Suprapubic skin (tissue), 4 donors: ENCODE measurements at regions not wholly inside any gene's neighbourhood (a gene's known extent, or its start where the extent isn't known, plus 50 kb on each side); places are given as distances from the start of the nearest gene placed in this dataset.
"Not testable (repeated sequence)": the region's sequence is repeated elsewhere in the genome, so short reads cannot be mapped to it uniquely, and the experiment has no call there.

Source experiments
- DNase-seq, 2 donors: peaks; one replicate each; pipeline ENCODE4 v3.0.0-alpha.2; 2019; ENCODE audit warnings: low spot score in 2 of 2
- H3K27ac ChIP-seq: fragments of 200-600 bp; sonication (generic); one replicate; pipeline ENCODE4 v1.5.1; 2019
- H3K27me3 ChIP-seq: fragments of 200-600 bp; sonication (generic); one replicate; pipeline ENCODE4 v1.5.1; 2019
- H3K36me3 ChIP-seq: fragments of 200-600 bp; sonication (generic); one replicate; pipeline ENCODE4 v1.5.1; 2019
- H3K4me1 ChIP-seq: fragments of 200-600 bp; sonication (generic); one replicate; pipeline ENCODE4 v1.5.1; 2019
- H3K4me3 ChIP-seq: fragments of 200-600 bp; sonication (generic); one replicate; pipeline ENCODE4 v1.5.1; 2019; ENCODE audit warnings: mild to moderate bottlenecking
- H3K9me3 ChIP-seq: fragments of 200-600 bp; sonication (generic); one replicate; pipeline ENCODE4 v1.5.1; 2019
- EP300 ChIP-seq: sonication (generic); formaldehyde crosslinking; IDR thresholded peaks from one replicate; pipeline ENCODE4 v1.6.1; 2017; ENCODE audit warnings: antibody characterized with exemption
- POLR2A ChIP-seq, 2 donors: fragments of 450-650 bp; IDR thresholded peaks; one replicate each; pipeline ENCODE4 v1.6.1; 2017; ENCODE audit warnings: antibody characterized with exemption in 2 of 2, mild to moderate bottlenecking in 2 of 2, moderate library complexity in 2 of 2
- POLR2AphosphoS5 ChIP-seq, 3 donors: sonication (generic); formaldehyde crosslinking; IDR thresholded peaks; one replicate each; pipeline ENCODE4 v1.6.1; 2017; ENCODE audit warnings: antibody characterized with exemption in 3 of 3
- WGBS: methylation state at CpG from one replicate; pipeline ENCODE4 v1.1.5; 2018; 5-methylcytosine and 5-hydroxymethylcytosine counted together
- TF ChIP-seq, protein P1 (sequence below), 2 donors: fragments of 200-600 bp in 1 of 2; fragments of 450-650 bp in 1 of 2; sonication (generic) in 1 of 2; IDR thresholded peaks; one replicate each; pipeline ENCODE4 v1.5.1; 2016 to 2019; ENCODE audit warnings: antibody characterized with exemption in 2 of 2, mild to moderate bottlenecking in 1 of 2, moderate library complexity in 1 of 2

GRCh38 chr4:122980860-122981259 is 58.5 kb upstream of the NUDT6 start:
- peaks cover 45% of the 10 kb centered on the region for H3K36me3 ChIP-seq
- H3K4me1 ChIP-seq, result no peaks in the 10 kb centered on the region
- TF ChIP-seq POLR2A (IDR thresholded peaks at IDR 0.05) (no peak), POLR2AphosphoS5 (IDR thresholded peaks at IDR 0.05) (no peak), EP300 (no peak)
- TF ChIP-seq, protein P1, sequence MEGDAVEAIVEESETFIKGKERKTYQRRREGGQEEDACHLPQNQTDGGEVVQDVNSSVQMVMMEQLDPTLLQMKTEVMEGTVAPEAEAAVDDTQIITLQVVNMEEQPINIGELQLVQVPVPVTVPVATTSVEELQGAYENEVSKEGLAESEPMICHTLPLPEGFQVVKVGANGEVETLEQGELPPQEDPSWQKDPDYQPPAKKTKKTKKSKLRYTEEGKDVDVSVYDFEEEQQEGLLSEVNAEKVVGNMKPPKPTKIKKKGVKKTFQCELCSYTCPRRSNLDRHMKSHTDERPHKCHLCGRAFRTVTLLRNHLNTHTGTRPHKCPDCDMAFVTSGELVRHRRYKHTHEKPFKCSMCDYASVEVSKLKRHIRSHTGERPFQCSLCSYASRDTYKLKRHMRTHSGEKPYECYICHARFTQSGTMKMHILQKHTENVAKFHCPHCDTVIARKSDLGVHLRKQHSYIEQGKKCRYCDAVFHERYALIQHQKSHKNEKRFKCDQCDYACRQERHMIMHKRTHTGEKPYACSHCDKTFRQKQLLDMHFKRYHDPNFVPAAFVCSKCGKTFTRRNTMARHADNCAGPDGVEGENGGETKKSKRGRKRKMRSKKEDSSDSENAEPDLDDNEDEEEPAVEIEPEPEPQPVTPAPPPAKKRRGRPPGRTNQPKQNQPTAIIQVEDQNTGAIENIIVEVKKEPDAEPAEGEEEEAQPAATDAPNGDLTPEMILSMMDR (IDR thresholded peaks at IDR 0.05), result no peak
- no peak for DNase-seq
- no peaks in the 10 kb centered on the region for H3K9me3 ChIP-seq
- H3K4me3 ChIP-seq, result no peak overlapping the region
- no peaks in the 10 kb centered on the region for H3K27me3 ChIP-seq
- no peak overlapping the region for H3K27ac ChIP-seq

- no peak for DNase-seq
- Histone ChIP-seq H3K36me3 (peaks cover 13% of the 10 kb centered on the region), H3K4me1 (peaks cover 3% of the 10 kb centered on the region), H3K27ac (no peak overlapping the region), H3K27me3 (no peaks in the 10 kb centered on the region), H3K9me3 (peaks cover 4% of the 10 kb centered on the region), H3K4me3 (no peak overlapping the region)
- TF ChIP-seq POLR2A (IDR thresholded peaks at IDR 0.05) (no peak), POLR2AphosphoS5 (IDR thresholded peaks at IDR 0.05) (no peak), EP300 (no peak)
- TF ChIP-seq, protein P1 (IDR thresholded peaks at IDR 0.05), result no peak
- WGBS, result 100% methylated on average over 2 of the region's 2 CpGs
Observed at GRCh38 chr4:122988696-122989095, 66.3 kb upstream of the NUDT6 start.

GRCh38 chr4:122990891-122991290 is 68.5 kb upstream of the NUDT6 start:
- H3K4me3 ChIP-seq, result no peak overlapping the region
- no peaks in the 10 kb centered on the region for H3K27me3 ChIP-seq
- DNase-seq, result no peak
- no peak overlapping the region for H3K27ac ChIP-seq
- 92% methylated on average over 2 of the region's 2 CpGs for WGBS
- peaks cover 4% of the 10 kb centered on the region for H3K9me3 ChIP-seq
- peaks cover 7% of the 10 kb centered on the region for H3K36me3 ChIP-seq
- TF ChIP-seq POLR2A (IDR thresholded peaks at IDR 0.05), result no peak
- TF ChIP-seq EP300, result no peak
- TF ChIP-seq POLR2AphosphoS5 (IDR thresholded peaks at IDR 0.05), result no peak
- peaks cover 3% of the 10 kb centered on the region for H3K4me1 ChIP-seq

GRCh38 chr4:122992057-122992456 is 69.7 kb upstream of the NUDT6 start:
- H3K9me3 ChIP-seq, result peaks cover 4% of the 10 kb centered on the region
- peaks cover 3% of the 10 kb centered on the region for H3K4me1 ChIP-seq
- no peak for TF ChIP-seq POLR2A (IDR thresholded peaks at IDR 0.05)
- TF ChIP-seq POLR2AphosphoS5 (IDR thresholded peaks at IDR 0.05), result no peak
- H3K36me3 ChIP-seq, result peaks cover 9% of the 10 kb centered on the region
- no peak overlapping the region for H3K4me3 ChIP-seq
- no peak overlapping the region for H3K27ac ChIP-seq
- H3K27me3 ChIP-seq, result no peaks in the 10 kb centered on the region
- DNase-seq, result no peak

- no peak overlapping the region for H3K27ac ChIP-seq
- H3K4me1 ChIP-seq, result peaks cover 3% of the 10 kb centered on the region
- H3K27me3 ChIP-seq, result no peaks in the 10 kb centered on the region
- WGBS, result 75% methylated on average over 2 of the region's 2 CpGs
- TF ChIP-seq EP300 (no peak), POLR2AphosphoS5 (IDR thresholded peaks at IDR 0.05) (no peak)
- TF ChIP-seq, protein P1 (IDR thresholded peaks at IDR 0.05), result no peak
- peaks cover 4% of the 10 kb centered on the region for H3K9me3 ChIP-seq
- H3K36me3 ChIP-seq, result peaks cover 9% of the 10 kb centered on the region
- DNase-seq, result no peak
- no peak overlapping the region for H3K4me3 ChIP-seq
Observed at GRCh38 chr4:122992641-122993040, 70.2 kb upstream of the NUDT6 start.

GRCh38 chr4:122996350-122996749 is 74.0 kb upstream of the NUDT6 start:
- peaks cover 3% of the 10 kb centered on the region for H3K4me1 ChIP-seq
- no peak overlapping the region for H3K4me3 ChIP-seq
- no peak for DNase-seq
- WGBS, result 97% methylated on average over 1 of the region's 1 CpG
- H3K27me3 ChIP-seq, result no peaks in the 10 kb centered on the region
- TF ChIP-seq POLR2AphosphoS5 (IDR thresholded peaks at IDR 0.05) (no peak), EP300 (no peak), POLR2A (IDR thresholded peaks at IDR 0.05) (no peak)
- H3K27ac ChIP-seq, result no peak overlapping the region
- no peaks in the 10 kb centered on the region for H3K9me3 ChIP-seq
- H3K36me3 ChIP-seq, result peaks cover 3% of the 10 kb centered on the region

DNA sequence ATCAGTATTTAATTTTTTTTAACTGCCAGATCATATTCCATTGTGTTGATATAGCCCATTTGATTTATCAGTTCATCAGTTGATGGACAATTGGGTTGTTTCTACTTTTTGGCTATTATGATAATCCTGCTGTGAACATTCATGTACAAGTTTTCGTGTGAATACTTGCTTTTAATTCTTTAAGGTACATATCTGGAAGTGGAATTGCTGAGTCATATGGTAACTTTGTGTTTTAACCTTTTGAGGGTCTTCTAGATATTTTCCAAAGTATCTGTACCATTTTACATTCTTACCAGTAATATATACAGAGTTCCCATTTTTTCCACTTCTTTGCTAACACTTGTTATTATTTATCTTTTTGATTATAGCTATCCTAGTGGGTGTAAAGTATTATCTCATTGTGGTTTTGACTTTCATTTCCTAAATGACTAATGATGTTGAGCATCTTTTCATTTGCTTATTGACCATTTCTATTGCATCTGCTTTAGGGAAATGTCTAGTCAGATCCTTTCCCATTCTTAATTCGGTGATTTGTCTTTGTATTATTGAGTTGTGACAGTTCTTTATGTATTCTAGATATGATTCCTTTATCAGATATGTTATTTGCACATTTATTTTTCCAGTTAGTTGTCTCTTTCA is 75.2 kb upstream of the NUDT6 start:
- WGBS, result 87% methylated on average over 2 of the region's 2 CpGs
- Histone ChIP-seq H3K27me3 (no peaks in the 10 kb centered on the region), H3K36me3 (peaks cover 3% of the 10 kb centered on the region), H3K27ac (no peak overlapping the region), H3K4me3 (no peak overlapping the region), H3K9me3 (no peaks in the 10 kb centered on the region), H3K4me1 (no peaks in the 10 kb centered on the region)
- DNase-seq, result no peak
- TF ChIP-seq, protein P1 (IDR thresholded peaks at IDR 0.05), result no peak

GRCh38 chr4:123004079-123004478 is 81.7 kb upstream of the NUDT6 start:
- not testable (repeated sequence) for H3K9me3 ChIP-seq, H3K27me3 ChIP-seq, H3K27ac ChIP-seq, H3K4me1 ChIP-seq, DNase-seq, H3K36me3 ChIP-seq, H3K4me3 ChIP-seq
- WGBS, result 96% methylated on average over 17 of the region's 17 CpGs

- not testable (repeated sequence) for H3K9me3 ChIP-seq, H3K4me3 ChIP-seq, H3K27me3 ChIP-seq, H3K4me1 ChIP-seq, DNase-seq, H3K27ac ChIP-seq, H3K36me3 ChIP-seq
- 43% methylated on average over 3 of the region's 3 CpGs for WGBS
Observed at GRCh38 chr4:123005126-123005525, 82.7 kb upstream of the NUDT6 start.
